HUES6 (cell line): ENCODE measurements at regions not wholly inside any gene's neighbourhood (a gene's known extent, or its start where the extent isn't known, plus 50 kb on each side); places are given as distances from the start of the nearest gene placed in this dataset.

Experiments
- H3K27ac ChIP-seq: 2 replicates; pipeline ENCODE4 v1.7.0; 2013; ENCODE audit warnings: low read depth, mild to moderate bottlenecking, low read length, inconsistent platforms
- H3K27me3 ChIP-seq: 2 replicates; pipeline ENCODE4 v1.6.1; 2013; ENCODE audit warnings: low read length; ENCODE audit not compliant: control insufficient read depth, insufficient read depth
- H3K36me3 ChIP-seq: 2 replicates; pipeline ENCODE4 v1.6.1; 2013; ENCODE audit warnings: low read length; ENCODE audit not compliant: control insufficient read depth, insufficient read depth
- H3K4me1 ChIP-seq: 2 replicates; pipeline ENCODE4 v1.6.1; 2013; ENCODE audit warnings: low read length; ENCODE audit not compliant: control insufficient read depth, insufficient read depth
- H3K4me3 ChIP-seq: 2 replicates; pipeline ENCODE4 v1.5.1; 2013; ENCODE audit warnings: low read depth, low read length
- H3K9ac ChIP-seq: one replicate; pipeline ENCODE4 v1.6.1; 2013; ENCODE audit warnings: mild to moderate bottlenecking, low read length
- H3K9me3 ChIP-seq: 2 replicates; pipeline ENCODE4 v1.6.1; 2013; ENCODE audit warnings: low read depth, low read length; ENCODE audit not compliant: control insufficient read depth, insufficient read depth

GRCh38 chr3:147795418-147795817 lies 386.3 kb downstream of the ZIC1 start:
- Histone ChIP-seq H3K9me3 (no peaks in the 10 kb centered on the region), H3K9ac (no peak overlapping the region), H3K36me3 (no peaks in the 10 kb centered on the region), H3K27me3 (no peaks in the 10 kb centered on the region), H3K4me3 (no peak overlapping the region), H3K4me1 (no peaks in the 10 kb centered on the region), H3K27ac (no peak overlapping the region)

GRCh38 chr3:147797095-147797494 lies 387.9 kb downstream of the ZIC1 start:
- Histone ChIP-seq H3K27me3 (no peaks in the 10 kb centered on the region), H3K36me3 (no peaks in the 10 kb centered on the region), H3K4me3 (no peak overlapping the region), H3K9me3 (no peaks in the 10 kb centered on the region), H3K27ac (no peak overlapping the region), H3K4me1 (no peaks in the 10 kb centered on the region), H3K9ac (no peak overlapping the region)

- H3K4me1 ChIP-seq, result no peaks in the 10 kb centered on the region
- H3K27me3 ChIP-seq, result no peaks in the 10 kb centered on the region
- H3K36me3 ChIP-seq, result no peaks in the 10 kb centered on the region
- no peaks in the 10 kb centered on the region for H3K9me3 ChIP-seq
- H3K9ac ChIP-seq, result no peak overlapping the region
- no peak overlapping the region for H3K27ac ChIP-seq
- H3K4me3 ChIP-seq, result no peak overlapping the region
These were observed 390.4 kb downstream of the ZIC1 start for GRCh38 chr3:147799601-147800000.

- Histone ChIP-seq H3K9me3 (no peaks in the 10 kb centered on the region), H3K27ac (no peak overlapping the region), H3K27me3 (no peaks in the 10 kb centered on the region), H3K9ac (no peak overlapping the region), H3K4me3 (no peak overlapping the region), H3K4me1 (no peaks in the 10 kb centered on the region), H3K36me3 (no peaks in the 10 kb centered on the region)
These were observed 398.6 kb downstream of the ZIC1 start for GRCh38 chr3:147807776-147808175.

GRCh38 chr3:147809206-147809605 lies 400.0 kb downstream of the ZIC1 start:
- Histone ChIP-seq H3K9me3 (no peaks in the 10 kb centered on the region), H3K27me3 (no peaks in the 10 kb centered on the region), H3K4me3 (no peak overlapping the region), H3K27ac (no peak overlapping the region), H3K4me1 (no peaks in the 10 kb centered on the region), H3K36me3 (no peaks in the 10 kb centered on the region), H3K9ac (no peak overlapping the region)

- Histone ChIP-seq H3K4me1 (no peaks in the 10 kb centered on the region), H3K9ac (no peak overlapping the region), H3K4me3 (no peak overlapping the region), H3K27me3 (no peaks in the 10 kb centered on the region), H3K9me3 (no peaks in the 10 kb centered on the region), H3K36me3 (no peaks in the 10 kb centered on the region), H3K27ac (no peak overlapping the region)
These were observed 403.2 kb downstream of the ZIC1 start for GRCh38 chr3:147812186-147812911.

- Histone ChIP-seq H3K4me3 (no peak overlapping the region), H3K27me3 (no peaks in the 10 kb centered on the region), H3K9me3 (no peaks in the 10 kb centered on the region), H3K27ac (no peak overlapping the region), H3K9ac (no peak overlapping the region), H3K36me3 (no peaks in the 10 kb centered on the region), H3K4me1 (no peaks in the 10 kb centered on the region)
These were observed 404.1 kb downstream of the ZIC1 start for GRCh38 chr3:147813256-147813655.

- no peak overlapping the region for H3K27ac ChIP-seq
- H3K4me1 ChIP-seq, result no peaks in the 10 kb centered on the region
- H3K4me3 ChIP-seq, result no peak overlapping the region
- no peaks in the 10 kb centered on the region for H3K9me3 ChIP-seq
- H3K36me3 ChIP-seq, result no peaks in the 10 kb centered on the region
- H3K9ac ChIP-seq, result no peak overlapping the region
- H3K27me3 ChIP-seq, result no peaks in the 10 kb centered on the region
These were observed 407.6 kb downstream of the ZIC1 start for GRCh38 chr3:147816752-147817151.

GRCh38 chr3:147832611-147833010 lies 423.4 kb downstream of the ZIC1 start:
- Histone ChIP-seq H3K9ac (no peak overlapping the region), H3K36me3 (no peaks in the 10 kb centered on the region), H3K4me1 (no peaks in the 10 kb centered on the region), H3K9me3 (no peaks in the 10 kb centered on the region), H3K27me3 (no peaks in the 10 kb centered on the region), H3K4me3 (no peak overlapping the region), H3K27ac (no peak overlapping the region)

GRCh38 chr3:147836330-147836729 lies 427.2 kb downstream of the ZIC1 start:
- Histone ChIP-seq H3K27me3 (no peaks in the 10 kb centered on the region), H3K4me3 (no peak overlapping the region), H3K9me3 (no peaks in the 10 kb centered on the region), H3K36me3 (no peaks in the 10 kb centered on the region), H3K9ac (no peak overlapping the region), H3K27ac (no peak overlapping the region), H3K4me1 (no peaks in the 10 kb centered on the region)

- Histone ChIP-seq H3K9ac (no peak overlapping the region), H3K4me1 (no peaks in the 10 kb centered on the region), H3K27me3 (no peaks in the 10 kb centered on the region), H3K9me3 (no peaks in the 10 kb centered on the region), H3K36me3 (no peaks in the 10 kb centered on the region), H3K4me3 (no peak overlapping the region), H3K27ac (no peak overlapping the region)
These were observed 429.5 kb downstream of the ZIC1 start for GRCh38 chr3:147838652-147839051.
